Hematopoietic multipotent progenitor cell (in vitro differentiated cells): ENCODE measurements at regions not wholly inside any gene's neighbourhood (a gene's known extent, or its start where the extent isn't known, plus 50 kb on each side); places are given as distances from the start of the nearest gene placed in this dataset.
"Not testable (repeated sequence)": the region's sequence is repeated elsewhere in the genome, so short reads cannot be mapped to it uniquely, and the experiment has no call there.

Experiments
- DNase-seq, 3 donors: peaks; one replicate each; pipeline ENCODE4 v3.0.0-alpha.2; 2011 to 2015; ENCODE audit warnings: low read depth in 2 of 3, low spot score in 2 of 3

GRCh38 chr6:100103931-100104330 lies 109.9 kb upstream of the MCHR2 start:
- no peak for DNase-seq

GRCh38 chr6:100103194-100103593 lies 109.2 kb upstream of the MCHR2 start:
- DNase-seq = no peak

GRCh38 chr6:100101644-100102043 lies 107.6 kb upstream of the MCHR2 start:
- DNase-seq = no peak

GRCh38 chr6:100100776-100101175 lies 106.8 kb upstream of the MCHR2 start:
- DNase-seq = no peak

- DNase-seq = peak in 1 of 3 donors; percentile 38
These were observed 105.4 kb upstream of the MCHR2 start for GRCh38 chr6:100099189-100100074.

GRCh38 chr6:100096936-100097335 lies 102.9 kb upstream of the MCHR2 start:
- DNase-seq = no peak

- DNase-seq = no peak
These were observed 102.3 kb upstream of the MCHR2 start for GRCh38 chr6:100096341-100096740.

- no peak for DNase-seq
These were observed 99.4 kb upstream of the MCHR2 start for GRCh38 chr6:100093405-100093804.

GRCh38 chr6:100088009-100088408 lies 94.0 kb upstream of the MCHR2 start:
- DNase-seq = no peak

- DNase-seq = no peak
These were observed 91.0 kb upstream of the MCHR2 start for GRCh38 chr6:100084991-100085364.

- no peak for DNase-seq
These were observed 90.4 kb upstream of the MCHR2 start for GRCh38 chr6:100084316-100084990.

GRCh38 chr6:100078509-100078908 lies 84.5 kb upstream of the MCHR2 start:
- peak in 1 of 3 donors; percentile 2 for DNase-seq

GRCh38 chr6:100065348-100065747 lies 71.3 kb upstream of the MCHR2 start:
- no peak for DNase-seq

- DNase-seq = no peak
These were observed 68.6 kb upstream of the MCHR2 start for GRCh38 chr6:100062621-100063020.

GRCh38 chr6:100057941-100058340 lies 63.9 kb upstream of the MCHR2 start:
- DNase-seq = no peak

GRCh38 chr6:100050550-100050949 lies 56.5 kb upstream of the MCHR2 start:
- DNase-seq = no peak

- DNase-seq = not testable (repeated sequence)
These were observed 49.9 kb upstream of the MCHR2 start for GRCh38 chr6:100043961-100044360.
